Lower leg skin (tissue), 4 donors: ENCODE measurements at regions not wholly inside any gene's neighbourhood (a gene's known extent, or its start where the extent isn't known, plus 50 kb on each side); places are given as distances from the start of the nearest gene placed in this dataset.
"Not testable (repeated sequence)": the region's sequence is repeated elsewhere in the genome, so short reads cannot be mapped to it uniquely, and the experiment has no call there.

Source experiments
- DNase-seq, 2 donors: peaks; one replicate each; pipeline ENCODE4 v3.0.0-alpha.2; 2019; ENCODE audit warnings: low spot score in 2 of 2
- H3K4me3 ChIP-seq: fragments of 200-600 bp; sonication (generic); 2 replicates; pipeline ENCODE4 v1.5.1; 2017; ENCODE audit warnings: mild to moderate bottlenecking, low read depth; ENCODE audit not compliant: poor library complexity, severe bottlenecking
- POLR2A ChIP-seq, 2 donors: fragments of 450-650 bp; IDR thresholded peaks; one replicate each; pipeline ENCODE4 v1.6.1; 2016 to 2017; ENCODE audit warnings: antibody characterized with exemption in 2 of 2, mild to moderate bottlenecking in 1 of 2, moderate library complexity in 1 of 2
- WGBS, 2 donors: methylation state at CpG; one replicate each; pipeline ENCODE4 v1.1.5; 2018; 5-methylcytosine and 5-hydroxymethylcytosine counted together
- intact Hi-C: fragments of 100-400 bp; cut with DNase I; formaldehyde crosslinking; loops from one replicate; pipeline ENCODE4 v1.15.0; 2023; ENCODE audit warnings: low total_unique reads
- TF ChIP-seq, protein P1 (sequence below), 3 donors: fragments of 450-650 bp; IDR thresholded peaks; one replicate each; pipeline ENCODE4 v1.5.1; 2016; ENCODE audit warnings: antibody characterized with exemption in 3 of 3, mild to moderate bottlenecking in 3 of 3, moderate library complexity in 2 of 3

- TF ChIP-seq, protein P1, sequence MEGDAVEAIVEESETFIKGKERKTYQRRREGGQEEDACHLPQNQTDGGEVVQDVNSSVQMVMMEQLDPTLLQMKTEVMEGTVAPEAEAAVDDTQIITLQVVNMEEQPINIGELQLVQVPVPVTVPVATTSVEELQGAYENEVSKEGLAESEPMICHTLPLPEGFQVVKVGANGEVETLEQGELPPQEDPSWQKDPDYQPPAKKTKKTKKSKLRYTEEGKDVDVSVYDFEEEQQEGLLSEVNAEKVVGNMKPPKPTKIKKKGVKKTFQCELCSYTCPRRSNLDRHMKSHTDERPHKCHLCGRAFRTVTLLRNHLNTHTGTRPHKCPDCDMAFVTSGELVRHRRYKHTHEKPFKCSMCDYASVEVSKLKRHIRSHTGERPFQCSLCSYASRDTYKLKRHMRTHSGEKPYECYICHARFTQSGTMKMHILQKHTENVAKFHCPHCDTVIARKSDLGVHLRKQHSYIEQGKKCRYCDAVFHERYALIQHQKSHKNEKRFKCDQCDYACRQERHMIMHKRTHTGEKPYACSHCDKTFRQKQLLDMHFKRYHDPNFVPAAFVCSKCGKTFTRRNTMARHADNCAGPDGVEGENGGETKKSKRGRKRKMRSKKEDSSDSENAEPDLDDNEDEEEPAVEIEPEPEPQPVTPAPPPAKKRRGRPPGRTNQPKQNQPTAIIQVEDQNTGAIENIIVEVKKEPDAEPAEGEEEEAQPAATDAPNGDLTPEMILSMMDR (IDR thresholded peaks at IDR 0.05) = no peak
- TF ChIP-seq POLR2A (IDR thresholded peaks at IDR 0.05) = no peak
- DNase-seq = no peak
- H3K4me3 ChIP-seq = no peak overlapping the region
- WGBS, 2 donors = 71 to 75% methylated on average over 3 of the region's 3 CpGs
- intact Hi-C loops = no loop called here
These were observed 515.4 kb downstream of the NEBL start for GRCh38 chr10:20381761-20382160.

- DNase-seq = no peak
- intact Hi-C loops = no loop called here
- no peak for TF ChIP-seq POLR2A (IDR thresholded peaks at IDR 0.05)
- TF ChIP-seq, protein P1 (IDR thresholded peaks at IDR 0.05) = no peak
- H3K4me3 ChIP-seq = no peak overlapping the region
These were observed 516.7 kb downstream of the NEBL start for GRCh38 chr10:20380401-20380800.

- intact Hi-C loops = no loop called here
- TF ChIP-seq, protein P1 (IDR thresholded peaks at IDR 0.05) = no peak
- no peak for TF ChIP-seq POLR2A (IDR thresholded peaks at IDR 0.05)
- DNase-seq = no peak
- no peak overlapping the region for H3K4me3 ChIP-seq
These were observed 524.4 kb downstream of the NEBL start for GRCh38 chr10:20372748-20373147.

DNA sequence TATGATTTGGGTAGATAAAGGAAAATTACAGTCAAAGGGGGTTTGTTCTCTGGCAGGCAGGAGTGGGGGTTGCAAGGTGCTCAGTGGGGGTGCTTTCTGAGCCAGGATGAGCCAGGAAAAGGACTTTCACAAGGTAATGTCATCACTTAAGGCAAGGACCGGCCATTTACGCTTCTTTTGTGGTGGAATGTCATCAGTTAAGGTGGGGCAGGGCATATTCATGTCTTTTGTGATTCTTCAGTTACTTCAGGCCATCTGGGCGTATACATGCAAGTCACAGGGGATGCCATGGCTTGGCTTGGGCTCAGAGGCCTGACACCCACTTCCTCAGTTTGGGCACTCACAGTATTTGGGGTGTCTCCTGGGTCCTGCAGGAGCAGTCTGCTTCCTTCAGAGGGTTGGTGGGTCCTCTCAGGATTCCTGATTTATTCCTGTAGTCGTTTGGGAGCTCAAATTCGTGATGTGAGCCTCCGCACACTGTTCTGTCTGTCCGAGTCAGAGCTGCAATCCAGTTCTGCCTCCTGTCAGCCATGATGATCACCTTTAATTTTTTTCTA, 526.1 kb downstream of the NEBL start:
- 80 to 89% methylated on average over 7 of the region's 7 CpGs for WGBS, 2 donors

DNA sequence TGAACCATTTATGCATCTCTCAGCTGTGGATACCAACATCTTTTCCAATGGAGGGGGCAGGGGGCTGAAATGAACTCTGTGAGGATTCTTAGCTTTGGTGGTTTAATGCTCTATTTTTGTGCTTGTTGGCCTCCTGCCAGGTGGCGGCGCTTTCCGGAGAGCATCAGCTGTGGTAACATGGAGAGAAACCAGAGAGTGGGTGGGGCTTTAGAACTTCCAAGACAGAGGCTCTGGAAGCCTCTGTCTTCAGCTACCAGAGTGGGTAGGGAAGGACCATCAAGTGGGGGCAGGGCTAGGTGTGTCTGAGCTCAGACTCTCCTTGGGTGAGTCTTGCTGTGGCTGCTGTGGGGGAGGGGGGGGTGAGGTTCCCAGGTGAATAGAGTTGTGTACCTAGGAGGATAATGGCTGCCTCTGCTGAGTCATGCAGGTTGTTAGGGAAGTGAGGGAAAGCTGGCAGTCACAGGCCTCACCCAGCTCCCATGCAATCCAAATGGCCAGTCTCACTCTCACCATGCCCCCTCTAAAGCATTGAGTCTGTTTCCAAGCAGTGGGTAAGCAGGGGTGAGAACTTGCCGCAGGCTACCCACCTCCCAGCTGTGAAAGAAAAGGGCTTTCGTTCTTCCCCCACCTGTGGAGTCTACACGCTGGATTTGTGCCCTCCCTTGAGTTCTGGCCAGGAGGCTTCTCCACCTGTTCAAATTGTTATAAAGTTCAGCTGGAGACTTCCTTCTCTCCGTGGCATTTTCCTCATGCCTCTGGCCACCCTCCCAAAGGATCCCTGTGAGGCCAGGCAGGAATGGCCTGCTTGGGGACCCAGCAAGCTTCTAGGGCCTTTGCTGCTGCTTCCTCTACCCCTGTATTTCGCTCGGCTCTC, 527.0 kb downstream of the NEBL start:
- no peak overlapping the region for H3K4me3 ChIP-seq
- intact Hi-C loops = no loop called here
- TF ChIP-seq, protein P1 (IDR thresholded peaks at IDR 0.05) = no peak
- TF ChIP-seq POLR2A (IDR thresholded peaks at IDR 0.05) = no peak
- DNase-seq = no peak
- 81 to 93% methylated on average over 9 of the region's 9 CpGs for WGBS, 2 donors

More for the DNA sequence above, 526.1 kb downstream of the NEBL start:
- intact Hi-C loops, H3K4me3 ChIP-seq, DNase-seq: not testable (repeated sequence)

- TF ChIP-seq, protein P1 (IDR thresholded peaks at IDR 0.05) = no peak
- TF ChIP-seq POLR2A (IDR thresholded peaks at IDR 0.05) = no peak
- no peak for DNase-seq
- intact Hi-C loops = no loop called here
- H3K4me3 ChIP-seq = no peak overlapping the region
These were observed 533.4 kb downstream of the NEBL start for GRCh38 chr10:20363684-20364083.
